ENCODE measurements at regions not wholly inside any gene's neighbourhood (a gene's known extent, or its start where the extent isn't known, plus 50 kb on each side); places are given as distances from the start of the nearest gene placed in this dataset.

DNA sequence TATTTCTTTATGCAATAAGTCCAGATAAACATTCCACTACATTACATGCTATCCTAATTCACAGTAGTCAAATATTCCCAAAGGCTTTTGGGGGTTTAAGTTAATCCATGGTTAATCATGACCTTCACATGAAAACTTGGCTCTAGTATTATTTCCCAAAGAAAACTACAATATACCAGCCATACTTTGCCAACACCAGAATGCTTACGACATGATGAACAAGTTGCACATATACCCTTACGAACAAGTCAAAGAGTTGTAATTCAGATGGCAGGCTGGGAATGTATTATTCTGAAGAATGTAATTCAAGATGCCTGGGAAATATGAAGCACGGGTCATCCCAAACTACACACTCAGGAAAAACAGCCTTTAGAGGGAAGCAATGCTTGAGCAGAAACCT lies 499.6 kb downstream of the PPARGC1A start:
- TF ChIP-seq, protein P1, sequence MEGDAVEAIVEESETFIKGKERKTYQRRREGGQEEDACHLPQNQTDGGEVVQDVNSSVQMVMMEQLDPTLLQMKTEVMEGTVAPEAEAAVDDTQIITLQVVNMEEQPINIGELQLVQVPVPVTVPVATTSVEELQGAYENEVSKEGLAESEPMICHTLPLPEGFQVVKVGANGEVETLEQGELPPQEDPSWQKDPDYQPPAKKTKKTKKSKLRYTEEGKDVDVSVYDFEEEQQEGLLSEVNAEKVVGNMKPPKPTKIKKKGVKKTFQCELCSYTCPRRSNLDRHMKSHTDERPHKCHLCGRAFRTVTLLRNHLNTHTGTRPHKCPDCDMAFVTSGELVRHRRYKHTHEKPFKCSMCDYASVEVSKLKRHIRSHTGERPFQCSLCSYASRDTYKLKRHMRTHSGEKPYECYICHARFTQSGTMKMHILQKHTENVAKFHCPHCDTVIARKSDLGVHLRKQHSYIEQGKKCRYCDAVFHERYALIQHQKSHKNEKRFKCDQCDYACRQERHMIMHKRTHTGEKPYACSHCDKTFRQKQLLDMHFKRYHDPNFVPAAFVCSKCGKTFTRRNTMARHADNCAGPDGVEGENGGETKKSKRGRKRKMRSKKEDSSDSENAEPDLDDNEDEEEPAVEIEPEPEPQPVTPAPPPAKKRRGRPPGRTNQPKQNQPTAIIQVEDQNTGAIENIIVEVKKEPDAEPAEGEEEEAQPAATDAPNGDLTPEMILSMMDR (conservative IDR thresholded peaks at IDR 0.05; ENCODE audit: low read length), result no peak
- TF ChIP-seq EZH2phosphoT487 (IDR thresholded peaks at IDR 0.05; ENCODE audit: borderline replicate concordance), result no peak
